ENCODE measurements at regions not wholly inside any gene's neighbourhood (a gene's known extent, or its start where the extent isn't known, plus 50 kb on each side); places are given as distances from the start of the nearest gene placed in this dataset.
"Not testable (repeated sequence)": the region's sequence is repeated elsewhere in the genome, so short reads cannot be mapped to it uniquely, and the experiment has no call there.

DNA sequence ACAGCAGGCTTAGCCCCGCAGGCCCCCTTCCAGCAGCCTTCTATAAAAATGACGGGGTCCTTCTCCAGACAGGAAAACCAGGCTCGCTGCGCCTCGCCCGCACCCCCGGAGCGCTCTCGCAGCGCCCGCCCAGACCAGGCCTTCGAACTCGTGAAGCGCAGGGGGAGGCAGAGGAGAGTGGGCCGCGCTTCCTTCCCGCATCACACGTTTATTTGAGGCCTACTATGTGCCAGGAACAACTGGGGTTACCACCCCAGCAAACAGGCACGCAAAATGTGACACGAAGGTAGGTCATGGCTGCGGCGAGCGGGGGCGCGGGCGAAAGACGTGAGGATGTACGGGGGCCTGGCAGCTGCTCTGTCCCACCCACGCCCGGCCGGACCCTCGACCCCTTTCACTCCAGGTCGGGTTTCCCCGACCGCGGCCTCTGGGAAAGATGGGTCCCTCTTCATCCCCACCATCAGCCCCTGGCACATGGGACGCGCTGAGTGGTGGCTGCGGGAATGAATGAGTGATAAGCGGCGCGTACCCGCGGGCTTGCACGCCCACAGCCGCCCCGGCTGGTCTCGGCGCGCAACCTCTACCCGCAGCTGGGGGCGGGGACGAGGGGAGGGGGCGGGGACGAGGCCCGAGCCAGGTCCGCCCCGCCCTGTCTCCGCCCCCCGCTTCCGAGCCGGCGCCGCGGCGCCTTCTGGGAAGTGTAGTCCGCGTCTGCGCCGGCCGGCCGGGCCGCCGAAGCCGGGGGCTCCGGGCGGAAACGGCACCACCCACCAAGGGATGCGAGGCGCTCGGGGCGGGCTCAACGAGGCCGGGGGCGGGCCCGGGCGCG lies 59.1 kb downstream of the ZNF467 start:
- DNase-seq (ENCODE audit: low spot score) = peak; percentile 80

DNA sequence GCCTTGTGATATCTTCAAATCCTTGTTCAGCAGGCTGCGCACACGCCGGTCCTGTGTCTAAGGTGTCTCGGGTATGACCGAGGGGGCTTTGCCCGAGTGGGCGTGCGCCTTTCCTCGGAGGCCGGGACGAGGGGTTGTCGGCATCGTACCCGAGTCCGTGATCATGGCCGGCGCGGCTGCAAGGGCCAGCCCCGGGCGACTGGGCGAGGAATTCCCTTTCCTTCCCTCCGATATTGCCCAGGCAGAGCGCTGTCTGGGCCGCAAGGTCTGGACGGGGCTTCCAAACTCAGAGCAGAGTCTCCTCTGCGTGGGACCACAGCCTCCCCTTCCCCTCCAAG lies 59.7 kb downstream of the ZNF467 start:
- FAIRE-seq = no peak
- no peak for DNase-seq (ENCODE audit: low spot score)

More for the DNA sequence above, 59.1 kb downstream of the ZNF467 start:
- FAIRE-seq = no peak

- DNase-seq (ENCODE audit: low spot score) = no peak
- FAIRE-seq = no peak
These were observed 60.2 kb downstream of the ZNF467 start for GRCh38 chr7:149713061-149713730.

DNA sequence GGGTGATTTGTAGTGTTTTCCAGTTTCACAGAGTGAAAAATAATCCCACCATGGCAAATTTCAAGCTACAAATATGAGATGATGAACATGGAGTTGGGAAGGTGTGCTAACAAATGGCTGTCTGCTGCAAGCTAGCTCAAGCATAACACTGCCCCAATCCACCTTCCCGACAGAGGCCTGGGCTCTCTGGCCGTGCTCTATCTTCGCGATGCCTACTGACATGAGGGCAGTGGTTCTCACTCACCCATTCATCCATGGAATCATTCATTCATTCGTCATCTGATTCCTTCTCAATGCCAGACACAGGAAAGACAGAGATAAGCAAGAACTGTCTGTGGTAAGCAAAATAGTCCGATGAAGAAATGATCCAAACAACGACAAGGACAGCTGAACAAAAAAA lies 65.4 kb downstream of the ZNF467 start:
- no peak for DNase-seq (ENCODE audit: low spot score)
- no peak for FAIRE-seq

GRCh38 chr7:149707448-149707886 lies 65.9 kb downstream of the ZNF467 start:
- DNase-seq (ENCODE audit: low spot score) (no peak), FAIRE-seq (no peak)

- FAIRE-seq (no peak), DNase-seq (ENCODE audit: low spot score) (no peak)
These were observed 67.0 kb downstream of the ZNF467 start for GRCh38 chr7:149706398-149706797.

DNA sequence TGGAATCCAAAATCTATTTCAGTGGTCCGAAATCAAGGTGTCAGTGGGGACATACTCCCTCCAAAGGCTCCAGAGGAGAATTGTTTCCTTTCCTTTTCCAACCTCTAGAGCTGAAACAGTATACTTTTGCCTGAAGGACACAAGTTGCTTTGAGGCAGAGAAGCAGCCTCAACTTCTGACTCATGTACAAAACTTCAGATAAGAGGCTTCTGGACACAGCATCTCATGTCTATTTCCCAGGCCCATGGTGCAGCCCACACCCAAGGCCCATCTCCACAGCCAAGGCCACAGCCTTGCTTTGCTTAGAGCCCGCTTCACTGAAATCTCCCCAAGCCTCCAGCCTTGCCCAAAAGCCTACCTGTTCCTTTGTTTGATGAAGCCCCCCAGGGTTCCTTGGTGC lies 68.9 kb downstream of the ZNF467 start:
- no peak for DNase-seq (ENCODE audit: low spot score)
- FAIRE-seq = no peak

GRCh38 chr7:149703044-149703650 lies 70.2 kb downstream of the ZNF467 start:
- FAIRE-seq = no peak

DNA sequence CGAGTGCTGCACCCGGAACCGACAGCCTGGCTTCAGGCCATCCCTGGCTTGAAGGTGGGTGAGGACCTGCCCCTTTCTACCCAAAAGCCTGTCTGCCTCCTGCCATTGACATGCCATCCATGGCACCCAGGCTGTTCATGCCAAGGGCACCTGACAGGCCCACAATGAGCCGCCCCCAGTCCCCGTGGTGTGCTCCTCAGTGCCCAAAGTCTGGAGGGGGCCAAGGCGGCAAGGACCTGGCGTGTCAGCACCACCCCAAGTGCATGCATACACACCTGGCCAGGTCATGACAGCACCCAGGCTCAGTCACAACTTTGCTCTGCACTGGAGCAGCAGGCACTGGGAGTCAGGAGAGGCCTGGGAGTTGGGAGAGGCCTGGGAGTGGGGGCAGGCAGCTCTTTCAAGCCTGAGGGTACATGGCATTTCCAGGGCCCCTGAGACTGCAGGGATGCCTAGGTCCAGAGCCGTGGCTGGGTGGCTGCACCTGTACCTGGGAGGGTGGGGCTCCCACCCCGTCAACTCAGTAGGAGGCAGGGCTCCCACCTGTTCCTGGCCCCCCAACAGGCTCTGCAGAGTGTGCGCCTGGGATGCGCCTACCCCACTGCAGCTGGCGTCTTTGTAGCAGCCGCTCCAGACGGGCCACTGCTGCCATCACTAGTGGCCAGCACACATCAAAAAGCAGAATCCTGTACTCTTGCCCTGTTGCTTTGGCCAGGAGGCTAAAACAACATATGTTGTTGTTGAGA lies 71.7 kb downstream of the ZNF467 start:
- no peak for FAIRE-seq

More at GRCh38 chr7:149703044-149703650, 70.2 kb downstream of the ZNF467 start:
- DNase-seq (ENCODE audit: low spot score) = no peak

GRCh38 chr7:149697767-149698166 lies 75.6 kb downstream of the ZNF467 start:
- DNase-seq (ENCODE audit: low spot score); FAIRE-seq: not testable (repeated sequence)

More for the DNA sequence above, 71.7 kb downstream of the ZNF467 start:
- DNase-seq (ENCODE audit: low spot score) = no peak

DNA sequence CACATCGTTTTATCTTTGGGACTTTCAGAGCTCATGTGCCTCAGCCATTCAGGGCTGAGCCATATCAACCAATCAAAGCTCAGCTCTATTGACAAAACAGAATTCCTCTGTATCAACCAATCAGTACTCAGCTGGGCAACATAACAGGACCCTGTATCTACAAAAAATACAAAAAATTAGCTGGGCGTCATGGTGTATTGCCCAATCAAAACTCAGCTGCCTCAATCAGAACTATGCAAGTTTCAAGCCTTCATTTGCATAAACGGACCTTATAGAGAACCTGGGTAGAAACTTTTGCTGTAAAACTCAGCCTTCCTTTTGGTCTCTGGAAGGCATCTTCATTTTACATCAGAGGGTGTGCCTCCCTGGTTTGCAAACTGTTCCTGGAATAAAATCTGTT lies 77.1 kb downstream of the ZNF467 start:
- no peak for FAIRE-seq
- no peak for DNase-seq (ENCODE audit: low spot score)

GRCh38 chr7:149692557-149692982 lies 80.8 kb downstream of the ZNF467 start:
- no peak for DNase-seq (ENCODE audit: low spot score)

DNA sequence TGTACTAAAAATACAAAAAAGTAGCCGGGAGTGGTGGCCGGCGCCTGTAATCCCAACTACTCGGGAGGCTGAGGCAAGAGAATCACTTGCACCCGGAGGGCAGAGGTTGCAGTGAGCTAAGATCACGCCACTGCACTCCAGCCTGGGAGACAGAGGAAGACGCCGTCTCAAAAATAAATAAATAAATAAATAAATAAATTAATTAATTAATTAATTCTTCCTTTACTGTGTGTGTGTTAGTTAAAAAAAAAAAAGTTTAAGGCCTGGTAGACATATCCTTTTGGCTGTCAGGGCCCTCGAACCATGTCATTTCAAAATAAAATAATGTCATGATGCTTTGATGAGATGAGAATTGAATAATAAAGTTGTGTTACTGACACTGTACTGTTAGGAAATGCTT lies 81.3 kb downstream of the ZNF467 start:
- DNase-seq (ENCODE audit: low spot score) (no peak), FAIRE-seq (no peak)

More at GRCh38 chr7:149692557-149692982, 80.8 kb downstream of the ZNF467 start:
- no peak for FAIRE-seq

DNA sequence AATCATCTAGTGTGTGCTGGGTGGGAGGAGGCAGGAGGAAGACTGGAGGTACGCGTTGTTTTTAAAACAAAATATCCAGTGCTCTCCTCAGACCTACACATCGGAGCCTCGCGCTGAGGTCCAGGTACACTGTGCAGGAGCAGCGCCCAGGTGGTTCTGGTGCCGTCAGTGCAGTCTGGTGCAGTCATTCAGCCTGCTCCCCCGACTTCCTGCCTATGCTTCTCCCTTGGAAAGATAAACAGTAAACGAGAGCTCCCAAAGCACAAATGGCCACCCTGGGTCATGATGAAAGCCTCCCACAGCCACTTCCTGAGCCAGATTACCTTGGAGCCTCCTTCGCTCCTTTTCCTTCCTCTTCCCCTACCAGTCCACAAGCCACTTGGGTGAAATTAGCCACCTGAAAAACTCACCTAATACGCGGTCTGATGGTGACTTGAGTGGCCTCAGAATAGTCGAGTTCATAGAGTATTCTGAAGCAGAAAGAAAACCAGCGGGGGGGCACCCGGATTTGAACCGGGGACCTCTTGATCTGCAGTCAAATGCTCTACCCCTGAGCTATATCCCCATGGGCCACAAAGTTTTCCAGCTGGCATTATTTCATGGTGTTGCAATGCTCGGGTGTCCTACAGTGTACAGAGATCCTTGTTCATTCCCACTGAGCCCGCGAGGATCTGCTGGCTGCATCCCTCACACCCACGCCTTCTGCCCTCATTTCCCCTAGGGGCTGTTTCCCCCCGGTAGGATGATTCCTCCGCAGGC lies 82.5 kb downstream of the ZNF467 start:
- no peak for FAIRE-seq

GRCh38 chr7:149689291-149689721 lies 84.1 kb downstream of the ZNF467 start:
- FAIRE-seq (no peak), DNase-seq (ENCODE audit: low spot score) (no peak)

More for the DNA sequence above, 82.5 kb downstream of the ZNF467 start:
- peak; percentile 33 for DNase-seq (ENCODE audit: low spot score)

DNA sequence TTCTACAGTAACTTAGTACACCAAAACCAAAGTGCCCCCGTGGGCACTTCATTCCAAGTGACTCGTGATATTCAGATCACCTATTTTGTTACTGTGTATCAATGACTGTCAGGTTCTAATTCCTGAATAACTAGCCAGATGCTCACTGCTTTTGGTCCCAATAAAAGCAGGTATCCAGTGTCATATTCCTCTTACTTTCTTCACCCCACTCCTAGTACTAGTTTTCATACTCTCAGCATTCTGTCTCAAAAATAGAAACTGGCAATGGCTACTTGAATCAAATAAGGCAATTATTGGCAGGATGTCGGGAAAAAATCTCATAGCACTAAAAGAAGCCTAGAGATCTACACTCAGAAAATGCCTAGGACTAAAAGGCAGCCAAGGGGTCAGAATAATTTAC lies 84.6 kb downstream of the ZNF467 start:
- FAIRE-seq (no peak), DNase-seq (ENCODE audit: low spot score) (no peak)

- FAIRE-seq; DNase-seq (ENCODE audit: low spot score): not testable (repeated sequence)
These were observed 85.6 kb downstream of the ZNF467 start for GRCh38 chr7:149687820-149688219.

DNA sequence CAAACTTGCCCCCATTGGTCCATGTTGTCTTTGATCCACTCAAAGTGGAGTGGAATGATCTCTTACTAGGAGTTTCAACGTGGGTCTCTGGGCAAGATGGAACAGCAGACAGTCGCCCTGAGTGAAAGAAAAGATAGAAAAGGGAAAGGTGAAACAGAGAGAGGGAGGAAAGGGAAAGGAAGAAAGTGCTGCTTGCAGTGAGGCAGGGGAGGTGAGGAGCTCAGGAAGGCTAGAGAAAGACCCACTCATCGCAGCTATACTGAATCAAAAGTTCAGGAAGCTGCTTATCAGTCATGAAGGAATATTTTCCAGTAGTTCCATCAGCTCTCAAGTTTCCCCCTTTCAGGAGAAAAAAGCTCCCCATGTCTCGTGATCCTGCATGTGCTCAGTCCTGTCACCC lies 86.9 kb downstream of the ZNF467 start:
- no peak for FAIRE-seq
- no peak for DNase-seq (ENCODE audit: low spot score)

GRCh38 chr7:149686011-149686410 lies 87.4 kb downstream of the ZNF467 start:
- FAIRE-seq (no peak), DNase-seq (ENCODE audit: low spot score) (no peak)

GRCh38 chr7:149685455-149685854 lies 87.9 kb downstream of the ZNF467 start:
- DNase-seq (ENCODE audit: low spot score) = no peak
- no peak for FAIRE-seq

DNA sequence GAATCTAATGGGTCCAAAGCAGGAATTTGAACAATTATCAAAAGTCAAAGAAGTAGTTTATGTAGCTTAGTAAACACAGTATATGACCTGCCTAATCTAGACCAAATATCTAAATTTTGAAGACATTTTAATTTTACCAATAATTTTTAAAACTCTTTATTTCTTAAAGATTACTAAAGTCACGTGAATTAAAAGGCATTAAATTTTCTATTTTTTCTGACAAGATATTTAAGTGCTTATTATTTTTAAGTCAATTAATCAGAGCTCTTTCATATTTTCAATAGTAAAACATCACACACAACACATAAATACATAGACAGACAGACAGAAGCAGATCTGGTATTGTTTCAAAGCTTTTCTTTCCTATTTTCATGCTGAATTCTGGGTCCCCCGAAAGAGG lies 89.5 kb downstream of the ZNF467 start:
- DNase-seq (ENCODE audit: low spot score) (no peak), FAIRE-seq (no peak)

All from urothelium cell line (cell line).